ENCODE measurements at regions not wholly inside any gene's neighbourhood (a gene's known extent, or its start where the extent isn't known, plus 50 kb on each side); places are given as distances from the start of the nearest gene placed in this dataset.

DNA sequence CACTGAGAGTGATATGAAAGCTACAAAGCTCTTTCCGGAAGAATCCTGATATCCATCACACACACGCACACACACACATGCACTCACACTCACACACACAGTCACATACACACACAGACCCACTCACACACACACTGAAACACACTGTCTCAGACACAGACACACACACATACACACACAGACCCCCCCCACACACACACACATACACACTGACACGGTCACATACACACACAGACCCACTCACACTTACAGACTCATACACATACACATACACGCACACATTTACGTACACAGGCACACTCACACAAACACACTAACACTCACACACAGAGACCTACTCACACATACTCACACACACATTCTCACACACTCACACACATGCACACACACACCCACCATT lies 58.6 kb downstream of the LIG4 start:
- Histone ChIP-seq H3K9me3 (ENCODE audit: control insufficient read depth, low read length) (no peaks in the 10 kb centered on the region), H3K27ac (ENCODE audit: insufficient read depth, low read depth, low read length, poor library complexity, severe bottlenecking) (no peak overlapping the region), H3K36me3 (ENCODE audit: control insufficient read depth, insufficient read depth, low read length) (no peaks in the 10 kb centered on the region), H3K4me3 (ENCODE audit: insufficient read depth, low read depth, low read length) (no peak overlapping the region), H3K4me1 (ENCODE audit: control insufficient read depth, insufficient read depth, low read length) (no peaks in the 10 kb centered on the region), H3K27me3 (ENCODE audit: control insufficient read depth, insufficient read depth, low read length, poor library complexity, severe bottlenecking) (no peaks in the 10 kb centered on the region)
- 78 to 80% methylated on average over 5 of the region's 5 CpGs for WGBS, 2 experiments

DNA sequence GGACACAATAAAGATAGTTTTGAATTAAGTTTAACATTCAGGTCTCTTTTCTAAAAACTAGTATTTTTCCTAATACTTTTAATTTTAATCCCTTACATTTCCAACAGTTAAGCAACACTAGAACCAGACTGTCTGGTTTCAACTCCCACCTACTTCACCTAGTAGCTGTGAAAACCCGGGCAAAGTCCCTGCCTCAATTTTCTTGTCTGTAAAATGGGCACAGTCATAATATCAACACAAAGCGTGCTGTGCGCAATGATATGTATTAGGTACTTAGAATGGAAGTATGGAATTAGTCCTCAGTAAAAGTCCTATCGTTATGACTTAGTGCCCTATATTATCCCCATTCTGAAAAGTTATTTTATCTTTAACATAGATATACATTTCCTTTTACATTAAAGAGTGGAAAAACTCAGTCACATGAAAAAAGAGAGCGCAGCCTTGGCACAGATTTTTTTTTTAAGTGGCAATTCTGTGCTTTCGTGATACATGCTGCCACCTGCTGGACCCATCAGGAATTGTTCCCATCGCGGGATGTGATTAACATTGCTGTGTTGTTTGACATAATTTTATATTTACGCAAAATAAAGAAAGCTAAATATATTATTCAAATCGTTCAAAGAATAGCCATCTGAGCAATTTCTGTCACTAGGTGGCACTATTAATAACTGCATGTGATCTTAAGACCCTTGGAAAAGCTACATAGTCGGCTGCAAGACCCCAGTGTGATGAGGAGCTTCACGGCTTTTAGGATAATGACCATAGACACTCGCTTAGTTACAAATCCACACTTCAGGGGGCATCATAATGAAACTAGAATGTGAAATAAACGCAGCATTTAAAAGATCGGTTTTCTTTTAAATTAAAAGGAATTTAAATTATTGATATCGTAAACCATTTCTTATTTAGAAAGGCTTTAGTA lies 59.9 kb downstream of the LIG4 start:
- Histone ChIP-seq H3K27me3 (ENCODE audit: control insufficient read depth, insufficient read depth, low read length, poor library complexity, severe bottlenecking) (no peaks in the 10 kb centered on the region), H3K27ac (ENCODE audit: insufficient read depth, low read depth, low read length, poor library complexity, severe bottlenecking) (no peak overlapping the region), H3K4me3 (ENCODE audit: insufficient read depth, low read depth, low read length) (no peak overlapping the region), H3K9me3 (ENCODE audit: control insufficient read depth, low read length) (no peaks in the 10 kb centered on the region), H3K36me3 (ENCODE audit: control insufficient read depth, insufficient read depth, low read length) (no peaks in the 10 kb centered on the region), H3K4me1 (ENCODE audit: control insufficient read depth, insufficient read depth, low read length) (no peaks in the 10 kb centered on the region)
- 52 to 70% methylated on average over 9 to 13 of the region's 16 CpGs for WGBS, 2 experiments

DNA sequence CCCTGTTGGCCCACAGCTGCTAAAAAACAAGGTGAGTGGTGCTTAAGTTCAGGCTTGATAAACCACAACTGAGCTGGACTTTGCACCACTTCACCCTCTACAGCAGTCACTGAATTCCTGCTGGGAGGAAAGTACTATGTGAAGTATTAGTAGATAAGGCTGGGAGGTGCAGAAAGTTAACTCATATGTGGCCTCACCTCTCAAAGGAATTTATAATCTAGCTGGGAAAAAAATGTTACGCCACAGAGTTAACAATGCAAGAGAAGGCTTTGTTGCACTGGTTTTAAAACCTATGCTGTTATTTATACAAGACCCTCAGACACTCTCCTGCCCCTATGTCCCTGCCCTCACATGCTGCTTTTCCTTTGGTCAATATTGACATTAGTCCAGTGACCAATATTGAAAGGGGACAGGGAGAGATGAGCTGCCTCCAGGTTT lies 60.9 kb downstream of the LIG4 start:
- Histone ChIP-seq H3K27me3 (ENCODE audit: control insufficient read depth, insufficient read depth, low read length, poor library complexity, severe bottlenecking) (no peaks in the 10 kb centered on the region), H3K36me3 (ENCODE audit: control insufficient read depth, insufficient read depth, low read length) (no peaks in the 10 kb centered on the region), H3K27ac (ENCODE audit: insufficient read depth, low read depth, low read length, poor library complexity, severe bottlenecking) (no peak overlapping the region), H3K9me3 (ENCODE audit: control insufficient read depth, low read length) (no peaks in the 10 kb centered on the region), H3K4me1 (ENCODE audit: control insufficient read depth, insufficient read depth, low read length) (no peaks in the 10 kb centered on the region), H3K4me3 (ENCODE audit: insufficient read depth, low read depth, low read length) (no peak overlapping the region)
- 80 to 100% methylated on average over 1 of the region's 1 CpG for WGBS, 2 experiments

DNA sequence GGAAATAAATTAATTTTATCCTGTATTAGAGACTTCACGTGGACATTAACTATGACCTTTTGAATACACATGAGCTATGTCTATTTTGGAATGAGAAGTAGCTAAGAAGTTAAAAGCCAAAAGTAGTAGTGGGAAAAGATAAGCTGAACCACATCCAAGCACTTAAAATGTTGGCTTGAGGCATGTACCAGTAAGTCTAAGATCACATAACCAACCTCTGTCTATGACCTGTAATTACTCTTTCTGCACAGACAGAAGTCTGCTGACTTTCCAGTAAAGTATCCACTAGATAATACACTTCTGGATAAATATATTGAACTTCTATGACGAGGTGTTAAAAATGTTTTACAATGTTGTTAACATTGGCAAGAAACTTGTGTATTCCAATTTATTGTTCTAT lies 68.7 kb downstream of the LIG4 start:
- Histone ChIP-seq H3K4me1 (ENCODE audit: control insufficient read depth, insufficient read depth, low read length) (no peaks in the 10 kb centered on the region), H3K27ac (ENCODE audit: insufficient read depth, low read depth, low read length, poor library complexity, severe bottlenecking) (no peak overlapping the region), H3K9me3 (ENCODE audit: control insufficient read depth, low read length) (no peaks in the 10 kb centered on the region), H3K36me3 (ENCODE audit: control insufficient read depth, insufficient read depth, low read length) (no peaks in the 10 kb centered on the region), H3K4me3 (ENCODE audit: insufficient read depth, low read depth, low read length) (no peak overlapping the region), H3K27me3 (ENCODE audit: control insufficient read depth, insufficient read depth, low read length, poor library complexity, severe bottlenecking) (no peaks in the 10 kb centered on the region)
- WGBS, 2 experiments = 100% methylated on average over 1 to 2 of the region's 2 CpGs

DNA sequence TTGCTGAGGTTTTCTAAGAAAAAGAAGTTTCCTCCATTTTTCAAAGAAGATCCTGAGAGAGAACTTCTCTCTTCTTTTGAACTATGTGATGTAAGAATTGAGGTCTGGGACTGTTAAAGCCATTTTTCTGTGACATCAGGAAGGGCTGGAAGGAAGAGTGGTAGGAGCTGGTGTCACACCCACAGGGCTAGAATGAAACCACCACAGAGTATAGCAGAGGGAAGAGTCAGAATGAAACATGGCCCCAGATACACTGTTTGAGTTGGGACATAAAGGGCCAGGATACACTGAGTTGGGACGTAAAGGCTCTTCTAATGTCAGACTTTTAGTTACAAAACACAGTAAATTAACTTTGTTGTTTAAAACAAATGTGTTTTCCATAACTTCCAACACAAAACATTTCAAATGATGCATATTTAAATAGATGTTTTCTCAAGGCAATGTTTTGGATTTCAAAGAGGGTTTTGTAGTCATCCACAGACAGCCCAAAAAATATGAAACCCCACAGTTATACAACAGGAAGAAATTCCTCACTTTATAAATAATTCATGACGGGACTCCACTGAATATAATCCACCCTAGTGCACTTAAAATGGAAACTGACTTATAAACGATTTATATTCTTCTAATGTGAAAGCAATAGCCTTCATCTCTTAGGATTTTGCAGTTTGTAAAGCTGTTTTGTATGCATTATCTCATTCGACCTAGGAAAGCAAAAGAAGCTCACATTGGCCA lies 72.5 kb downstream of the LIG4 start:
- no peaks in the 10 kb centered on the region for H3K27me3 ChIP-seq (ENCODE audit: control insufficient read depth, insufficient read depth, low read length, poor library complexity, severe bottlenecking)

DNA sequence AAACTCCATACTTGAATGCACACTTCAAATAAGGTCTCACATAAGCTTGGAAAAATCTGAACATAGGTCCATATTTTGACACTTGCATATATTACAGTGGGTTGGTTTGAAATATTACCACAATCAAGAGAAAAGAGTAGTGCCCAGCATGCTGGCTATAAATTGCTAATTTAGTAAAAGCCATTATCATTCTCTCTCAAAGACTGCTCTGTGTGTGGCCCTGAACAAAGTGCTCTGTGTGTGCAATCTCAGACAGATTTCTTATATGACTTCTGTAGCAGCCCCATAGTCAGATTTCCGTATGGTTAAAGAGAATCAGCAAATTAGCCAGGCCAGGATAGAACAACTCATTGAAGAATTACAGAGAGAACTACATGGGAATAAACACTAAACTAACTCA lies 78.2 kb downstream of the LIG4 start:
- 92 to 100% methylated on average over 1 of the region's 1 CpG for WGBS, 2 experiments
- Histone ChIP-seq H3K4me3 (ENCODE audit: insufficient read depth, low read depth, low read length) (no peak overlapping the region), H3K4me1 (ENCODE audit: control insufficient read depth, insufficient read depth, low read length) (no peaks in the 10 kb centered on the region), H3K36me3 (ENCODE audit: control insufficient read depth, insufficient read depth, low read length) (no peaks in the 10 kb centered on the region), H3K27ac (ENCODE audit: insufficient read depth, low read depth, low read length, poor library complexity, severe bottlenecking) (no peak overlapping the region), H3K27me3 (ENCODE audit: control insufficient read depth, insufficient read depth, low read length, poor library complexity, severe bottlenecking) (no peaks in the 10 kb centered on the region), H3K9me3 (ENCODE audit: control insufficient read depth, low read length) (no peaks in the 10 kb centered on the region)

More for the DNA sequence above, 72.5 kb downstream of the LIG4 start:
- 93 to 99% methylated on average over 3 to 4 of the region's 4 CpGs for WGBS, 2 experiments
- Histone ChIP-seq H3K36me3 (ENCODE audit: control insufficient read depth, insufficient read depth, low read length) (no peaks in the 10 kb centered on the region), H3K9me3 (ENCODE audit: control insufficient read depth, low read length) (no peaks in the 10 kb centered on the region), H3K4me1 (ENCODE audit: control insufficient read depth, insufficient read depth, low read length) (no peaks in the 10 kb centered on the region), H3K27ac (ENCODE audit: insufficient read depth, low read depth, low read length, poor library complexity, severe bottlenecking) (no peak overlapping the region), H3K4me3 (ENCODE audit: insufficient read depth, low read depth, low read length) (no peak overlapping the region)

DNA sequence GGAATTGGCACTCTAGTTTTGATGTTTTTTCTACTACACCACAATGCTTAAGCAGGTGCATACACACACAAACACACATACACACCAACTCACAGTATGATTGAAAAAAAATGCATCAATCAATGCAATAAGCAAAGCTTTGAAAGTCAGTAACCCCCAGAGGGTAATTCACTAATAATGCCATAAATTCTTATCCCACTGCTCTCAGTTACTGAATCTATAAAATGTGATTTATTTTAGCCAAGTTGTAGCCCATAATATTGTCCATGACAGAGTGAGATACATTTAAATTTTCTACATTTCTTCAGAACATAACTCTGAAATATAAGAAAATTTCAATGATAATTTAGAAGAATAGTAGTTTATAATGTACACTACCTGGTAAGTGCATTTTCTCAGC lies 87.9 kb downstream of the LIG4 start:
- Histone ChIP-seq H3K36me3 (ENCODE audit: control insufficient read depth, insufficient read depth, low read length) (no peaks in the 10 kb centered on the region), H3K4me3 (ENCODE audit: insufficient read depth, low read depth, low read length) (no peak overlapping the region), H3K9me3 (ENCODE audit: control insufficient read depth, low read length) (no peaks in the 10 kb centered on the region), H3K4me1 (ENCODE audit: control insufficient read depth, insufficient read depth, low read length) (no peaks in the 10 kb centered on the region), H3K27me3 (ENCODE audit: control insufficient read depth, insufficient read depth, low read length, poor library complexity, severe bottlenecking) (no peaks in the 10 kb centered on the region), H3K27ac (ENCODE audit: insufficient read depth, low read depth, low read length, poor library complexity, severe bottlenecking) (no peak overlapping the region)

DNA sequence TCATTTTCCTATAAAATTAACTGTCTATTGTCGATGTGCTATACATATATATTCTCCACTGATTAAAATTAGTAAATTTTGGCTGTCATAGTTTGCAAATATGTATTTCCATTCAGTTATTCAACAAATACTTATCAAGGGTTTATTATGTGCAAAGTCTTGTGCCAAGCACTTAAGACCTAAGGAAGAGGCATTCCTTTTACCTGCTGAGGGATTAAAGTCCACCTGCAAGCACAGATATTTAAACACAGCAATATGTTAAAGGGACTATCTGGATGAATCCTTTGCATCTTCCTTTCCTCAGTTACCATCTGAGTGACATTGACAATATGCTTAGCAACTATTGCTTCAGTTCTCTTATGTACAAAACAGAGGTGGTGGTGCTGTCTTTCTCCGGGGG lies 89.3 kb downstream of the LIG4 start:
- H3K36me3 ChIP-seq (ENCODE audit: control insufficient read depth, insufficient read depth, low read length) = no peaks in the 10 kb centered on the region
- WGBS, 2 experiments = 94 to 95% methylated on average over 1 of the region's 2 CpGs
- no peak overlapping the region for H3K4me3 ChIP-seq (ENCODE audit: insufficient read depth, low read depth, low read length)

DNA sequence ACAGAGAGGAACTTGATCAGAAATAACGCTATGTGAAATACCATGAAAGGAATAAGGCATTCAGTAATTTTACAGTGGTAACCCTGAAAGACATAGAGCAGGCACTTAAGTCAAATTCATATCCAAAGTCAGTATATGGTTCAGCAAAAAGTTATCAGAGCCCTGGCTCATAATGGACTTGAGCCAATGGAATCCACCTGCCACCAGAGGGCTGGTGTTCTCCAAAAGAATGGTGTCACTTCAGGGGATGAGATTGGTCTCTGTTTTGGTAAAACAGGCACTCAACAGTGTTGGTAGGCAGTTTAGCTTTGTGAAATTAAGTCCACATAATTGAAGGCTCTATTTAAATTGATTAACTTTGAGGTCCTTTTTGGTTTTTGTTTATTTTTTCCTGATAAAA lies 93.9 kb downstream of the LIG4 start:
- Histone ChIP-seq H3K4me1 (ENCODE audit: control insufficient read depth, insufficient read depth, low read length) (no peaks in the 10 kb centered on the region), H3K9me3 (ENCODE audit: control insufficient read depth, low read length) (no peaks in the 10 kb centered on the region), H3K36me3 (ENCODE audit: control insufficient read depth, insufficient read depth, low read length) (no peaks in the 10 kb centered on the region), H3K27ac (ENCODE audit: insufficient read depth, low read depth, low read length, poor library complexity, severe bottlenecking) (no peak overlapping the region), H3K27me3 (ENCODE audit: control insufficient read depth, insufficient read depth, low read length, poor library complexity, severe bottlenecking) (no peaks in the 10 kb centered on the region), H3K4me3 (ENCODE audit: insufficient read depth, low read depth, low read length) (no peak overlapping the region)
- 89 to 100% methylated on average over 1 of the region's 1 CpG for WGBS, 2 experiments

More for the DNA sequence above, 89.3 kb downstream of the LIG4 start:
- H3K4me1 ChIP-seq (ENCODE audit: control insufficient read depth, insufficient read depth, low read length) = no peaks in the 10 kb centered on the region
- H3K9me3 ChIP-seq (ENCODE audit: control insufficient read depth, low read length) = no peaks in the 10 kb centered on the region
- H3K27me3 ChIP-seq (ENCODE audit: control insufficient read depth, insufficient read depth, low read length, poor library complexity, severe bottlenecking) = no peaks in the 10 kb centered on the region
- H3K27ac ChIP-seq (ENCODE audit: insufficient read depth, low read depth, low read length, poor library complexity, severe bottlenecking) = no peak overlapping the region

DNA sequence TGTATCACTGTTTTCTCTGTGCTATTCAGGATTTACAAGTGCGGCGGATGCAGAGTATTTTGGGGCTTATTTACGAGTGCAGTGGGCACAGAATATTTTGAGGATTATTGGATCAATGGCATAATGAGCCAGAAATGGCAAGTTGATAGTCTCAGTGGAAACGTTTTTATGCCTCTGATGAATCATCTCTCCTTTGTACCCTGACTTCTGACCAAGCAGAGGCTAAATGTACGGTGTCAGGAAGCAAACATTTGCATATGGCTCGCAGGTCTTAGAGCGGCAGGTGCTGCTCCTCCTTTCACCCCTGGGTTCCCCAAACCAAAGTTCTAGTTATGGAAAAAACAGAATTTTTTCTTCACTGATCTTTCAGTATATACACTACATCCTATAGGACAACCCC lies 94.5 kb downstream of the LIG4 start:
- H3K4me1 ChIP-seq (ENCODE audit: control insufficient read depth, insufficient read depth, low read length) = no peaks in the 10 kb centered on the region
- H3K4me3 ChIP-seq (ENCODE audit: insufficient read depth, low read depth, low read length) = no peak overlapping the region
- H3K27ac ChIP-seq (ENCODE audit: insufficient read depth, low read depth, low read length, poor library complexity, severe bottlenecking) = no peak overlapping the region
- no peaks in the 10 kb centered on the region for H3K27me3 ChIP-seq (ENCODE audit: control insufficient read depth, insufficient read depth, low read length, poor library complexity, severe bottlenecking)
- no peaks in the 10 kb centered on the region for H3K36me3 ChIP-seq (ENCODE audit: control insufficient read depth, insufficient read depth, low read length)
- 82 to 84% methylated on average over 7 of the region's 7 CpGs for WGBS, 2 experiments
- no peaks in the 10 kb centered on the region for H3K9me3 ChIP-seq (ENCODE audit: control insufficient read depth, low read length)
